ENCODE measurements at regions not wholly inside any gene's neighbourhood (a gene's known extent, or its start where the extent isn't known, plus 50 kb on each side); places are given as distances from the start of the nearest gene placed in this dataset.
"Not testable (repeated sequence)": the region's sequence is repeated elsewhere in the genome, so short reads cannot be mapped to it uniquely, and the experiment has no call there.

DNA sequence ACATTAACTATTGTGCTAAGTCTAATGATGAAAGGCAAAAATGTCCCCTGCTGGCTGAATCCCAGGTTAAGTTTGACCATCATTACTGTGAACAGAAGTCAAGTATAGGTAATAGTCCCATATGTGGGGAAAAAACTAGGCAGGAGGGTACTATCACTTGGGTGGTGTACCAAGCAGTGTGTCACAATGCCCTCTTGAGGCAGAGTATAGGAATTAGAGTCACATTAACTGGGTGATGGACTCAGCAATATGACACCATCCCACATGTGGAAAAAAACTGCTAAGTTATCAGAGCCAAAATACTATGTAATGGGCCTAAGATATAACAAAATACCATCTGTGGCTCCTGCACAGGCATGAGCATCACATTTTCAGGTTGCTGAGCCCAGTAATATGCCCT is 962.5 kb upstream of the AMELY start:
- DNase-seq: peak; percentile 65

DNA sequence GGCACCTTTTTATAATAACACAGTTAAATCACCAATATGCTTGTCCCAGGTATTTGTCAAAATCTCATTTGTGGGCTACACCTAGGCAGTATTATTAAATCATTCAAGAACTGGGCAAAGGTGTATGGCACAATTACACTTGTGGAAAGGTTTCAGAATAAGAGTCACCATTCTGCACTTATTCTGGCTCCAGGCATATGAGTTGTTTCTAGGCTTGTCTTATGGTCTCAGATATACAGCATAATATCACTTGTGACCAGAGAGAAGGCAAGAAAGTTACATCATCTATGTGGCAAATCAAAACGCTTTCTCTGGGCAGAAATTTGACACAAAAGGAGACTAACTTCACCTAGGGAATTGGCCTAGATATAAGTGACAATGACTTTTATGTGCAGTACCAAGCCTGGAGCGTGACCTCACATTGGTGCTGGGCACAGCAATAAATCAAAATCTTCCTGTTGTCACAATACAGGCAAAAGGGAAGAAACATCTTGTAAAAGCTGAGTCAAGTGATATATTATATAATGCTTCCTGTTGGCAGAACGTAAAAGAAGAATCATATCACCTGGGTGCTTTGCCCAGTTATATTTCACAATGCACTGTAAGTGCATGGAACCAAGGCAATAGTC is 959.9 kb upstream of the AMELY start:
- DNase-seq: no peak

DNA sequence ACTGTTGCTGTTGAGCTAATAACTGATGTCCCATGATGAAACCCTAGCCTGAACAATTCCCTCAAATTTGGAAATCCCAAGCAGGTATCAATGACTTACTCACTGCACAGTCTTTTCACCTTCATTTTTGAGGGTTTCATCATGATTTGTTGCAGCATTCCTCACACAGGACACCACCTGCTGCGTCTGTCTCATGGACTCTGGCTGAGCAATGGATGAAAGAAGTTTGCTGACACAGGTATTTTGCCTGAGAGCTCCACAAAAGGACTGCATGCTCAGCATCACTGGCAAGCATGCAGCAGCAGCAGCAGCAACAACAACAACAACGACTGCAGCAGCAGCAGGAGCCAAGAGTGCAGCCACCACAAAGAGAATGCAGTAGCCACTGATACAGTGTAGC is 955.4 kb upstream of the AMELY start:
- DNase-seq: no peak

DNA sequence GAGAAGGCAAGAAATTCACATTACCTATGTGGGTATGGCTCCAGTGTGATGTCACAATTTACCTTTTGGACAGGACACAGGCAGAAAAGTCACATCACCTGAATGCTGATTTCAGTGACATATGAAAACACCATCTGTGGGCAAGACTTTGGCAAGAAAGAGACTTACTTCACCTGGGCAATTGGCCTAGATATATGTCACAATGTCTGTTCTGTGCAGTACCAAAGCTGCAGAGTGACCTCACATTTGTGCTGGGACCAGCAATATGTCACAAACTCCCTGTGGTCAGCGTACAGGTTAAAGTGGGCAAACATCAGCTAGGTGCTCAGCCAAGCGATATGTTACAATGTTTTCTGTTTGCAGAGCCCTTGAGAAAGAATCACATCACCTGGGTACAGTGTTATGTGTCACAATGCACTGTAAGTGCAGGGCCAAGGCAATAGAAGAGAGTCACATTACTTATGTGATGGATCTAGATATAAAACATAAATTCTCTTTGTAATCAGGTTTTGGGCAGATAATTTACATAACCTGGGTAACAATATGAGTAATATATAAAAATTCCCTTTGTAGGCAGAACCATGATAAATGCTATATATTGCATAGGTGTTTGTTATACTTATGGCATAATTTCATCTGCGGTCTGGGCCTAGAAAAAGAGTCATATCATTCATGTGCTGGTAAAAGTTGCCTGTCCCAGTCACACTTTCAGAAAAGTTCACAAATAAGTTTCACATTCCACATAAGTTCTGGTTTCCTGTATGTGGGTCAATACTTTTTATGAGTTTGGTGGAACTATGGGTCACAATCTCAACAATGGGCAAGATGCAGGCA is 949.4 kb upstream of the AMELY start:
- no peak for DNase-seq

DNA sequence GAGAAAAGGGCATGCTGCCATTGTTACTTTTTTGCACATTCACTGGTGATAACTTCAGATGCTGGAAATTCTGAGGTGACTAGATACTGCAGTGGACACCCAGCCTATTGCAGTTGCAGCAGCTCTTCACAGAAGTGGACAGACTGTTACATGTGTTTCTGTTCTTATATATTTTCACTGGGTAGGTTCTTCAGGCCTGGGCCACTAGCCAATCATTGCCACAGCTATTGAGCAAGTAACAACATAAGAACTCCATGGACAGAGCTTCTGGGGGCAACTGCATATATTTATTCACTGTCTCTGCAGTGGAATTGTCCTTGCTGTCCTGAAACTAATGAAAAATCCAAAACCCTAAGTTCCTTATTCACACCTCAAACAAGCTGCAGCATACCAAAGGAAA is 938.6 kb upstream of the AMELY start:
- no peak for DNase-seq

DNA sequence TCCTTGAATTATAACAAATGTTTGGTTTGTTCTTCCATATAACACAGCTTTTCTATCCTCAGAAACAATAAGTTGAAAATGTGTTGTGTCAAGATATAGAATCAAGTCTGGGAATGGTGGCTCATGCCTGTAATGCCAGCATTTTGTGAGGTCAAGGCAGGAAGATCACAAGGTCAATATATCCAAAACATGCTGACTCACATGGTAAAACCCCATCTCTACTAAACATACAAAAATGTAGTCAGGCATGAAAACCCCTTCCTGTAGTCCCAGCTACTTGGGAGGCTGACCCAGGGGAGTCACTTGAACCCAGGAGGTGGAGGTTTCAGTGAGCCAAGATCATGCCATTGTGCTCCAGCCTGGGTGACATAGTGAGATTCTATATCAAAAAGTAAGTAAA is 934.2 kb upstream of the AMELY start:
- peak; percentile 22 for DNase-seq

DNA sequence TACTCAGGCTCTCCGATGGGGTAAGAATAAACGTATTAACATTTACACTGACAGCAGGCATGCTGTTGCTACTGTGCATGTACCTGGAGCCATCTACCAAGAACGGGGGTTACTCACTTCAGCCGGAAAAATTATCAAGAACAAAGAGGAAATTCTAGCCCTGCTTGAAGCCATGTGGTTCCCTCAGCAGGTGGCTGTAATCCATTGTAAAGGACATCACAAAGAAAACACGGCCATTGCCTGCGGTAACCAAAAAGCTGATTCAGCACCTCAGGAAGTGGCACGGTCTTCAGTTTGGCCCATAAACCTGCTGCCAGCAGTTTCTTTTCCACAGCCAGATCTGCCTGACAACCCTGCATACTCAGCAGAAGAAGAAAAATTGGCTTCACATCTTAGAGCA is 925.5 kb upstream of the AMELY start:
- no peak for DNase-seq

DNA sequence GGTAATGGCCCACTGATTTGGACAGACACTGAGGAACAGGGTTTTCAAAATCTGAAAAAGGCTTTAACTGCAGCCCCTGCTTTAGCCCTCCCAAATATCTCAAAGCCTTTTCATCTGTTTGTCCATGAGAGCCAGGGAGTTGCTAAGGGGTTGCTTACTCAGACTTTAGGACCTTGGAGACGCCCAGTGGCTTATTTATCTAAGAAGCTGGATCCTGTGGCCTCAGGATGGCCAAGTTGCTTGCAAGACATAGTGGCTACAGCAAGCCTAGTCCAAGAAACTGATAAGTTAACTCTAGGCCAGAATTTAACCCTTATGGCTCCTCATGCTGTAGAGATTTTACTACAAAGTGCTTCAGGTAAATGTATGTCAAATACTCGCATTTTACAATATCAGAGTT is 924.8 kb upstream of the AMELY start:
- DNase-seq: peak; percentile 38

DNA sequence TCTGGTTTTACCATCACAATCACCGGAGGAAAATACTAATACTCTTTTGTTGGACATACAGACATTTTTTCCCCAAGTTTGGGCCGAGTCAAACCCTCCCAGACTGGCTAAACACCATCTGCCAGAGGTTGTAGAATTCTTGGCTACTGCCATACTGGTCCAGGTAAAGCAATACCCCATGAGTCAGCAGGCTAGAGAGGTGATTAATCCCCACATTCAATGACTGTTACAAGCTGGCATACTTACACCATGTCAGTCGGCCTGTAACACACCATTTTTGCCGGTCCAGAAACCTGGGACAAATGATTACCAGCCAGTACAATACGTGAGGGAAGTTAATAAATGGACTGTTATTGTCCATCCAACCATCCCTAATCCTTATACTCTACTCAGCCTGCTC is 923.9 kb upstream of the AMELY start:
- no peak for DNase-seq

DNA sequence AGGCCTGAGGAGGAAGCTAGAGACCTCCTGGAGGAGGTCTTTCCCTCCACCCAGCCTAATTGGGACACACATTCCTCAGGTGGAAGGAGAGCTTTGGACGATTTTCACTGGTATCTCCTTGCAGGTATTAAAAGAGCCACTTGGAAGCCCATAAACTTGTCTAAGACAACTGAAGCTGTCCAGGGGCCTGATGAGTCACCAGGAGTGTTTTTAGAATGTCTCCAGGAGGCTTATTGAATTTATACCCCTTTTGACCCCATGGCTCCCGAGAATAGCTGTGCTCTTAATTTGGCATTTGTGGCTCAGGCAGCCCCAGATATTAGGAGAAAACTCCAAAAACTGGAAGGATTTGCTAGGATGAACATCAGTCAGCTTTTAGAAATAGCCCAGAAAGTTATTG is 922.7 kb upstream of the AMELY start:
- no peak for DNase-seq

DNA sequence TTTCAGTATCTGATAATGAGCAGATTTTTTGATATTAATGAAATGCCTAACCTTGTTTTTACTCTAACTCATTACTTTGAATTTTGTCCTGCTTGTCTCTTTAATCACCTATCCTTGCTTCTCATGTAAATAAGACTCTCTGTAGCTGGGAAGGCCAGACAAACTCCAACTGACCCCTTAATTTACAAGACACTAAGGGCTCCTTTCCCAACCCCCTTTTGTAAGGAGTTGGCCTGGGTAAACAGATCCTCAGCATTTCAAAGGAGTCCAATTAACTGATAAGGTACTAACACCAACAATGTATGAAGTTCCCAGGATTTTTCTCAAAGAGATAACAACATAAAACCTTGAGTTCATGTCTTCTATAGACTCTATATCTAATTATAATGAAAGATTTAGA is 919.3 kb upstream of the AMELY start:
- not testable (repeated sequence) for DNase-seq

DNA sequence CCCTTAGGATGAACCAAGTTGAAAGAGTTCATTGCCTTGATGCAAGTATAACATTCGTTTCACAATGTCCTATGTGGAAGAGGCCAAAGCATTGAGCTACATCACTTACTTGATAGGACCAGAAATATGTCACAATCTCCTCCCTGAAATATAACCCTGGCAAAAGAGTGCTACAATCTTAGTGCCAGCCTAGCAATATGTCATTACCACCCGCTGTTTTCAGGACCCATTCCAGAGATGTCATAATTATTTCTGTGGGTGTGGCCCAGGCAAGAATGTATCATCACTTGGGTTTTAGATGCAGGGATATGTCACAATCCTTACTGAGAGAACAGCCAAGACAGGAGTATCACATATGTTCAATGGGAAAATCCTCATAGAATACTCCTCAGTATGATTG is 915.0 kb upstream of the AMELY start:
- peak; percentile 46 for DNase-seq

DNA sequence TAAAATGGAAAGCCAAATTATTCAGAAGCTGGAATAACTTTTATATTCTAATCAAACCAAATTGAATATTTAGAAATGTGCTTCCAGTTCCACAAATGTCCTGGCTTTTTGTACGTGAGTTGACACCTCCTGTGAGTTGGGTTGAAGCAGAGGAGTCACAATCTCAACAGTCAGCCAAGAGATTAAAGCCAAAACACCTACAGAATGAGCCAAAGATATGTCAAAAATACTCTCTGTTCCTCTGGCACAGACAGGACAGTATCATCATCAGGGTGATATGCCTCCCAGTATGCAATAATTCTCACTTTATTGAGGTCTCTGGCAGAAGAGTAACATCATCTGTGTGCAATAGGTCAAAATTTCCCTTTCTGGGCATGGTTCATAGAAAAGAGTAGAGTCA is 914.3 kb upstream of the AMELY start:
- no peak for DNase-seq

DNA sequence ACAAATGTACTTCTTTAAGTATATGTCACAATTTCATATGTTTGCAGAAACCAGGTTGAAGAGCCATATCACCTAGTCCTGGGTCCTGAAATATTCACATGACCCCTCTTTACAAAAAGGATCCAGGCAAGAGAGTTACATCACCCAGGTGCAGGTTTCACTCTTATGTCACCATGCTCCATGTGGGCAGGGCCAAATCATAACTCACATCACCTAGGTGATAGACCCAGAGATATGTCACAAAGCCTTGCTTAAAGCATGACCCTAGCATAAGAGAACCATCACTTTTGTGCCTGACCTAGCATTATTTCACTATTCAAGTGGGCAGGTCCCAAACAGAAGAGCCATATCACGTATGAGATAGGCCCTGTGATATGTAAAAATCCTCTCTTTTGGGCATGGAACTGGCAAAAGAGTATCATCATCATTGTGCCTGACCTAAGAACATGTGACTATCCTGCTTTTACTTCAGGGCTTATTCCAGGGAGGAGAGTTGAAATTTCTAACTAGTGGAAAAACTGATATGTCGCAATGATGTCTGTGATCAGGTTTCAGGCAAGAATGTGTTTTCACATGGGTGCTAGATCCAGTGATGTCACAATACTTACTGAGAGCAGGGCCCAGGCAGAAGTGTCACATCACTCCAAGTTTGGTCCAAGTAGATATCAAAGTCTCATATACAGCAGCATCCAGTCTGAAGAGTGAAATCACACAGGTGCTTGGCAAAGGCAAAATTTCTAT is 909.9 kb upstream of the AMELY start:
- peak; percentile 59 for DNase-seq

DNA sequence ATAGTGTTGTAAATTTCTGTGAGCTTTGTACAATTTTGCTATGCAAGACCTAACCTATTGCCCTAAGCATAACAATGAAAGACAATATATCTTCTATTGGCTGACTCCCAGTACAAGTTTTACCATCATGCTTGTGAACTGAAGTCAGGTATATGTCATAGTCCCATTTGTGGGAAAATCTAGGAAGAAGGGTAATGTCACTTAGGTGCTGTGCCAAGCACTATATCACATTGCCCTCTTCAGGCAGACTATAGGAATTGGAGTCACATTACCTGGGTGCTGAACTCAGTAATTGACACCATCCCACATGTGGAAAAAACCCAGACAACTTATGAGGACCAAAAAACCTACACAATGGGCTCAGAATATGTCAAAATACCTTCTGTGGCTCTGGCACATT is 907.4 kb upstream of the AMELY start:
- DNase-seq: peak; percentile 61

DNA sequence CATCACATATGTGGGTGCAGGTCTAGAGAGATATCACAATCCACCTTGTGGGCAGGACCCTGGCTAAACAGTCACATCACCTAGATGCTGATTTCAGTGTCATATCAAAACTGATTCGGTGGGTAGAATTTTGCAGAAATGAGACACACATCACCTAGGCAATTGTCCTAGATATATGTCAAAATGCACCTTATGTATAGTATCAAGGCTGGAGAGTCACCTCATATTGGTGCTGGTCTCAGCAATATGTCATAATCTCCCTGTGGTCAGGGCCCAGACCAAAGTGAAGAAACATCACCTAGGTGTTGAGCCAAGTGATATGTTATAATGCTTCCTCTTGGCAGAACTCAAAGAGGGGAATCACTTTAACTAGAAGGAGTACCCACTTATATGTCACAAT is 905.0 kb upstream of the AMELY start:
- no peak for DNase-seq

DNA sequence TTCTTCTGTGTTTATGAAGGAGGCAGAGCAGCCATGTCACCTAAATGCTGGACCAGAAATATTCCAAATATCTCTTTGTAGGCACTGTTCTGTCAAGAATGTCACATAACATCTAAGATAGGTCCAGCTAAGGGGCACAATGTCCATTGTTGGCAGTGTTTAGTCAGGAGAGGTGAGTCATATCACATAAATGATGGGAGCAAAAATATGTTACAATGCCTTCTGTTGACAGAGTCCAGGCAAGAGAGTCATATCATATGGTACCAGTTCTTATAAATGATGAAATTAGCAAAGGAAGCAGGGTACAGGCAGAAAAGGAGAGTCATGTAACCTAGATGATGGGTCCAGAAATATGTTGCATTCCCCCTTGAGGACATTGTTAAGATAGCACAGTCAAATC is 904.4 kb upstream of the AMELY start:
- no peak for DNase-seq

DNA sequence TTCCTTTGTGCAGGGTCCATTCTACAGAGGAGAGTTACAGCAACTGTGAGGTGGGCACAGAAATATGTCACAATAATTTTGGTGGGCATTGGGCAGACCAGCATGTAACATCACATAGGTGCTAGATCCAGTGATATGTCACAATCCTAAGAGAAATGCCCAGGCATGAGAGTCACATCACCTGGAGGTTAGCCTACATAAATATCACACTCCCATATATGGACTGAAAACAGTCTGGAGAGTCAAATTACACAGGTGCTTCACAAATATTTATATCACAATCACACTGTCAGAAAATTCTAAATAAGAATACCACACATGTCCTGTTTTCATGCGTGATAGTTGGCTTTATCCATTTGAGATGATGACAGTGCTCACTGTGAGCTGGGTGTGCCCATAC is 903.7 kb upstream of the AMELY start:
- no peak for DNase-seq

DNA sequence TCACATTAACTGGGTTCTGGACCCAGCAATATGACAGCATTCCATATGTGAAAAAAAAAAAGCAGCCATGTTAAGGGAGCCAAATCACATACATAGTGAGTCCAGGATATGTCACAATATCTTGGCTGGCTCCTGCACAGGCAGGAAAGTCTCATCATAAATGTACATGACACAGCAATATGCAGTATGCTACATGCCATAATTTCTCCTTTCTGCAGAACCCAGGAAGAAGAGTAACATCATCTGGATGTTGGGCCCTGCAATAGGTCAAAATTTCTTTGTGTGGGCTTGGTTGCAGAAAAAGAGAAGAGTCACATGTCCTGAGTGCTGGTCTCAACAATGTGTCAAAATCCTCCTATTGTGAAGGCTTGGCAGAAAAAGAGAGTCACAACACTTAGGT is 902.8 kb upstream of the AMELY start:
- no peak for DNase-seq

DNA sequence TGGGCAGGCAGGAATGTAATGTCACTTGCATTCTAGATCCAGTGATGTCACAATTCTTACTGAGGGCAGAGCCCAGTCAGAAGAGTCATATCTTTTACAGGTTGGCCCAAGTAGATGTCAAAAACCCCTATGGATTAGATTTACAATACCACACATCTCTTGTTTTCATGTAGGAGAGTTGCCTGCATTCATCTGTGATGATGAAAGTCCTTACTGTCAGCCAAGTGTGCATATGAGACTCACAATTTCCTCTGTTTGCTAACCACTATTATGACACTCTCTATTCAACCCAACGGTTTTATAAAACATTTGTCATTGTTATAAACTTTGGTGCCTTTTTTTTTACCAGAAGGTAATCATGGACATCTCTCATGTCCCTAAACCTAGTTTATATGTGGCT is 898.8 kb upstream of the AMELY start:
- DNase-seq: no peak

DNA sequence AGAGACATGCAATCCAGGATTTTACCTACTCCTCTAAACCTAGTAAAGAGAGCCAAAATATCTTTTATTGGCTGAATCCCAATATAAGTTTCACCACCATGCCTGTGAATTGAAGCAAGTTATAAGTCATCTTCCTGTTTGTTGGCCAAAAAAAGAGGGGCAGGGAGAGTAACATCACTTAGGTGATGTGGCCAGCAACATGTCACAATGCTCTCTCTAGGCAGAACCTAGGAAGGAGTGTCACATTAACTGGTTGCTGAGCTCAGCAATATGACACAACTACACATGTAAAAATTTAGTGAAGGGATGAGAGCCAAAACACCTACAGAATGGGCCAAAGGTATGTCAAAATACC is 895.9 kb upstream of the AMELY start:
- DNase-seq: no peak

DNA sequence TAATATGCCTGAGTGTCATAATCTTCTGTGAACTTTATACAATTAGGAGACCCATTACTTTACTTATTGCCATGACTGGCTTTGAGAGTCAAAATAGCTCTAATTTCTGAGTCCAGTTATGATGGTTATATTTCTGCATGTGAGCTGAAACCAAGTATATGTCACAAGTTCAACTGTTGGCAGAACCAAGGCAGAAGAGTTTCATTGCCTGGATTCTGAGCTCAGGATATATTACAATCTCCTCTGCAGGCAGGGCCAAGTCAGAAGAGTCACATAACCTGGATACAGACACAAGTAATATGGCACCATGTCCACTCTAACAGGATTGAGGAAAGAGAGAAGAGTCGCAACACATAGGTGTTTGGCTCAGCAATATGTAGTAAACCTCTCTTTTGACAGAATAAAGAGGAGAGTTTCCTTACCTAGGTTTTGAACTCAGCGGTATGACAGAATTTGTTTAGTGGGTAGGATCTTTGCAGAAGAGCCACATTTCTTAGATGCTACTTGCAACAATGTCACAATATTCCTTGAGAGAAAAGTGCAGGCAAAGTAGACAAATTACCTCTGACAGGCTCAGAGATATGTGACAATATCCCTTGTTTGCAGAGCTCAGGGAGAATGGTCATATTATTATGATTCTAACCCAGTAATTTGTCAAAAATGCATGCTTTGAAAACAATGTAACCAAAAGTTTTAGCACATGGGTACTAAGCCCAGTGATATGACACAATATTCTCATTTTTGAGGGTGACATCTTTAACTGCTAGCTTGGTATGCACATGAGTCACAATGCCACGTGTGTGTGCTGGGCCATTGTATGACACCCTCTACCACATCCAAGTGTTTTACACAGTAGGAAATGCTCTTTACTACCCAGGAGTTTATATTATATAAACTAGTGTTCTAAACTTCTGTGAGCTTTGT is 895.3 kb upstream of the AMELY start:
- DNase-seq: peak; percentile 86

DNA sequence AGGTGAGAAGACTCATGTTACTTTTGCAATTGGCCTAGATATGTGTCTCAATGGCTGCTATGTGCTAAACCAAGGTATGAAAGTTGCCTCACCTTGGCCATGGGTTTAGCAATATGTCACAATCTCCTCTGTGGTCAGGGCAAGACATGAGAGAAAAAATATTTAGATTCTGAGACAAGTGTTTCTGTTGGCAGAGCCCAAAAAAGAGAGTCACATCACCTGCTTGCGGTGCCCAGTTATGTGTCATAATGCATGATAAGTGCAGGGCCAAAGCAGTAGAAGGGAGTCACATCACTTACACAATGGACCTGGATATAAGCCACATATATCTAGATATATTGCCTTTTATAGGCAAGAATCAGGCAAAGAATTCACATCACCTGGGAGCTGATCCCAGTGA is 894.1 kb upstream of the AMELY start:
- no peak for DNase-seq
